Fibroblast of skin of abdomen (primary cell): ENCODE measurements at regions not wholly inside any gene's neighbourhood (a gene's known extent, or its start where the extent isn't known, plus 50 kb on each side); places are given as distances from the start of the nearest gene placed in this dataset.
A peak's percentile ranks its signal among the peaks of the same experiment; 100 is the strongest.
"Not testable (repeated sequence)": the region's sequence is repeated elsewhere in the genome, so short reads cannot be mapped to it uniquely, and the experiment has no call there.

Experiments
- DNase-seq: peaks from one replicate; pipeline ENCODE4 v3.0.0-alpha.2; 2013

- DNase-seq: no peak
Observed at GRCh38 chr5:136738829-136739228, 373.5 kb upstream of the TRPC7 start.

DNA sequence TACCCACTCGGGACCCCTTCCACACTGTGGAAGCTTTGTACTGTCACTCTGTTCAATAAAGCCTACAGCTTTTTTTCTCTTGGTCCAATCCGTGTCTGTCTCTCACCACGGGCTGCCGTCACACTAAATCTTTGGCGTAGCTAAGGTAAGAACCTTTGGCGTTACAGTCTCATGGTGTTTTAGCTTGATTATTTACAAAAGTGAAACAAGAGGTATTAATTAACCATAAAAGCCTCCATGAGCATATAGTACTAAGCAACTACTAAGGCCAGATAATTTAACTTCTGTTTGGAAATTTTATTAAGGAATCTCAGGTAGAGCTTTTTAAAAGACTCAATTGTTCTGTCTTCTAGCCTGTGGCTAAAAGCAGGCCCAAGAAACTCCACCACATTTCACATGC, 370.7 kb upstream of the TRPC7 start:
- DNase-seq: no peak

- not testable (repeated sequence) for DNase-seq
Observed at GRCh38 chr5:136735611-136736010, 370.3 kb upstream of the TRPC7 start.

GRCh38 chr5:136734628-136735027, 369.3 kb upstream of the TRPC7 start:
- DNase-seq: no peak

DNA sequence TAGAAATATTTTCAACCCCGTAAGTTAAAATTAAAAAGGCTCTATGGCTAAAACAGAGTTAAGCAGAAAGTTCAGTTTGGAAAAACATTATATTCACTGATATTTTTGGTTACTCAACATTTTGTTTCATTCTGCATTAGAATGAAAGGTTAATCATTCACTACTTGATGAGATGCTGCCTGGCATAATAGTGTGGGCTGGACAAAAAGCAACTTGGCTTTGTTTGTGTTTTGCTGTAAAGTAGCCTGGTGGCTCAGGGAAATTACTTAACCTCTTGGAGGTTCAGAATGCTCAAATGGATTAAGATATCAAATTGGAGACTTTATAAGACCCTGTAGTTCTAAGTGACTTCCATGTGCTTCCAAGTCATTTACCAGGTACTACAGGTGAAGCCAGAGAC, 367.4 kb upstream of the TRPC7 start:
- no peak for DNase-seq

- peak; percentile 22 for DNase-seq
Observed at GRCh38 chr5:136731241-136731900, 366.0 kb upstream of the TRPC7 start.

- no peak for DNase-seq
Observed at GRCh38 chr5:136730426-136730825, 365.1 kb upstream of the TRPC7 start.

DNA sequence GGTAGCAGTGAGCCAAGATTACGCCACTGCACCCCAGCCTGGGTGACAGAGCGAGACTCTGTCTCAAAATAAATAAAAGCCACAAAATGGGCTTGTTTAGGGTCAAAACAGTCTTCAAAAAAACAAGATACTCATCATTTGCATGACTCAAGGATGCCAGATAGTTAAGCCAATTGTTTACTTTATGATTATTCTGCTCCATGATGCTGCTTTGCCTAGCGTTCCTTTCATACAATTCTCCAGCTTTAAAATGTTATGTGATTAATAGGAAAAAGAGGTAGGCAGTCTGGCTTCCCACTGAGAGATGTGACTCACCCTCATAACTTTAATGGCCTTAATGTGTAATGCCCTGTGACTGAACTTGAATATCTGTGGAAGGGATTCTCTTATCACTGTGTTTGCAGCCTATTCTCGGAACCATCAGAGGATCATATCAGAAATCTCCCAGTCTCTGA, 364.6 kb upstream of the TRPC7 start:
- DNase-seq: peak; percentile 86

GRCh38 chr5:136726506-136726905, 361.2 kb upstream of the TRPC7 start:
- no peak for DNase-seq

- DNase-seq: no peak
Observed at GRCh38 chr5:136724161-136724560, 358.8 kb upstream of the TRPC7 start.

- no peak for DNase-seq
Observed at GRCh38 chr5:136722581-136722980, 357.2 kb upstream of the TRPC7 start.

GRCh38 chr5:136722086-136722485, 356.7 kb upstream of the TRPC7 start:
- no peak for DNase-seq

DNA sequence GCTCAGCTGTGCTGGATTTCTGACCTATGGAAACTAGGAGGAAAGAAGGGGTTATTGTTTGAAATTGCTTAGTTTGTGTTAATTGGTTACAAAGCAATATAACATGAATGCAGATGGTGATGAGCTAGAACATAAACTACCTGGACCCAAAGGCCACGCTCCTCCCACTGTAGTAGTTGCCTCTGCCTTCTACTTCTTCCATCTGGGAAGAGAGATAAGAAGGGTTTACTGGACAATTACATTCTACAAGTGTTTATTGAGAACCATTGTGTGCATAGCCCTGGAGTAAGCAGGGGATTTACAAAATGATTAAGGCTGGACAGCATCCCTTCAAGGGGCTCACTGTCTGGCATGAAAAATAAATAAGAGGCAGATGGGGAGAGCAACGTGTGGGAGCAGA, 355.3 kb upstream of the TRPC7 start:
- DNase-seq: no peak

- no peak for DNase-seq
Observed at GRCh38 chr5:136717917-136718316, 352.6 kb upstream of the TRPC7 start.

DNA sequence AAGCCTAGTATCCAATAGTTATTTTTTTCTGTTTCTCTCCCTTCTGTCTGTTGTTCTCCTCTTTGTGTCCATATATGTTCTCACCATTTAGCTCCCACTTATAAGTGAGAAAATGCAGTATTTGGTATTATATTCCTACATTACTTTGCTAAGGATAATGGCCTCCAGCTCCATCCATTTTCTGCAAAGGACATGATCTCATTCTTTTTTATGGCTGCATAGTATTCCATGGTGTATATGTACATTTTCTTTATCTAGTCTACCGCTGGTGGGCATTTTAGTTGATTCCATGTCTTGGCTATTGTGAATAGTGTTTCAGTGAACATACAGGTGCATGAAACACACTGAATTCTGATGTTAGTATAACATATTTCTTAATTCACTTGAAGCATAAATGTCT, 348.9 kb upstream of the TRPC7 start:
- DNase-seq: no peak

- DNase-seq: no peak
Observed at GRCh38 chr5:136712628-136713027, 347.3 kb upstream of the TRPC7 start.

DNA sequence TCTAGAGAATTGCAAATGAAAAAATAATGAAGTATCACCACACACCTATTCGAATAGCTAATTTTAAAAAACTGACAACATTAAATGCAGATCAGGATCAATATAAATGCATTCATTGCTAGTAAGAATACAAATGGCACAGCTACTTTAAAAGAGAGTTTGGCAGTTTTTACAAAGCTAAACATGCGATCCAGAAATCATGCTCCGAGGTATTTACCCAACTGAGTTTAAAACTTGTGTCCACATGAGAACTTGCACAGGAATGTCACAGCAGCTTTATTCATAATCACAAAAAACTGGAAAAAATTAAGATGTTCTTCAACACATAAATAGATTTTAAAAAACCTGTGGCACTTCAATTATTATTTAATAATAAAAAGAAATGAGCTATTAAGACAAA, 345.5 kb upstream of the TRPC7 start:
- DNase-seq: no peak

- peak; percentile 26 for DNase-seq
Observed at GRCh38 chr5:136703706-136704105, 338.4 kb upstream of the TRPC7 start.

GRCh38 chr5:136703036-136703435, 337.7 kb upstream of the TRPC7 start:
- DNase-seq: no peak

DNA sequence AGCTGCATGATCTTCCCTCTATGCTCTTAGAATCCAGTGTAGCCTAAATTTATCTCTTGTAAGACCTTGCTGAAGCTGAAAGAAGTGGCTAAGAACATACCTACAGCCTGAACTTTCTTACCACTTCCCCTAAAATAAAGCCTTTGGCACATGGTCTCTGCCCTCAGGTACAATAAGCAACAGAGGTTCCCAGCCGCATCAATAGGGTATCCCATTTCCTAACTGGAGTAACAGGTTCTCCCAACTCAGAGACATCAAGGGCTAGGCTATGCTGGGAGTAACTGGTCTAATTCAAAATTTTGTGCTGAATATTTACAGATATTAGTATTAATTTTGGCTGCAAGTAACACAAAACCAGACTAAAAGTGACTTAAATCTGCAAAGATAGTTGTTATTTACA, 335.8 kb upstream of the TRPC7 start:
- DNase-seq: no peak

DNA sequence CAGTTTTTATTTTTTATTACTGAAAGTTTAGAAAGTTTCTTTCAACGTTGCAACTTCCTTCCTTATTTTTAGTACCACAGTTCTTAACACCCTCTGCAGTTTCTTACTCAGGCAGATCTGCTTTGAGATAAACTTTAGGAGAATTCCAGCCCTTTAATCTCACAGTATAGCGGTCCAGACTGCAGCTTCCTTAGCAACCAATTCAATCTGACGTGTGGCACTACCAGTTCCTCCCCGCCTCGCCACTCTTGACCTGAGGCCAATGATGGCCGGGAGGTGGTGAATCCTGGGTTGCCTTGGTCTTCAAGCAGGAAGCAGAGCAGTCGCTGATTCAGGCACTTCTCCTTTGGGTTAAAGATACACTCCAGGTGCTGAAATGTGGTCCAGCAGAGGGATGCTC, 334.3 kb upstream of the TRPC7 start:
- no peak for DNase-seq

DNA sequence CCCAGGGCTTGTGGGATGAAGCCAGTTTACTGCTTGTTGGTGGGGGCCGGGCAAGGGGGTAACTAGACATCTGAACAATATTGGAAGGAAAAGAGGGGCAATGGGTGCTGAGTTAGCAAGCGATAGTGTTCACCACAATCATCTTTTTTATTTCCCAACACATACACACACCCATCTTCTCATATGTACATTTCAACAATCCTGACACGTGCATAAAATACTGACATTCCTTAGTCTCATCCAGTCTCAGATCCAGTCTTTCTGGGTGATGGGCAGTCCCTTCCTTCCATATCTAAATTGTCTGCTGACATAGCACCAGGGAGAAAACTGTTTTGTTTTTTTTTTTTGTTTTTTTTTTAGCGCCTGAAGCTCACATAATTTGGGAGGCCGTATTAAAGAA, 333.6 kb upstream of the TRPC7 start:
- DNase-seq: no peak

DNA sequence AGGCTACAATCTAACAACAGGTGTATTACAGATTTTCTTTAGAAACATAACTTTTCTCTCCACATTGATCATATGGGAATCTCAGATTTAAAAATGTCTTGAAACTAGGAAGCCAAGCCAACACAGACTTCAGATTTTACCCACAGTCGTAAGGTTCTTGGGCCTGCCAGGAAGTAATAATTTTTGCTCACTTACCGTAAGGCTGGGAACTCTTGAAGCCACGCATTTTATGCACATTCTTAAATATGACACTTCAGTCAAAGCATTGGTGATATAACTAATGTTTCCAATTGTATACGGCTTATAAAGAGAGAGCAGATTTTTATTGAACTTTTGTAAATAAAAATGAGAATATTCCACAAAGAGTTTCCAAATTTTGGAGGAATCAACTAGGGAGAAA, 328.9 kb upstream of the TRPC7 start:
- no peak for DNase-seq

GRCh38 chr5:136689552-136689951, 324.2 kb upstream of the TRPC7 start:
- no peak for DNase-seq

DNA sequence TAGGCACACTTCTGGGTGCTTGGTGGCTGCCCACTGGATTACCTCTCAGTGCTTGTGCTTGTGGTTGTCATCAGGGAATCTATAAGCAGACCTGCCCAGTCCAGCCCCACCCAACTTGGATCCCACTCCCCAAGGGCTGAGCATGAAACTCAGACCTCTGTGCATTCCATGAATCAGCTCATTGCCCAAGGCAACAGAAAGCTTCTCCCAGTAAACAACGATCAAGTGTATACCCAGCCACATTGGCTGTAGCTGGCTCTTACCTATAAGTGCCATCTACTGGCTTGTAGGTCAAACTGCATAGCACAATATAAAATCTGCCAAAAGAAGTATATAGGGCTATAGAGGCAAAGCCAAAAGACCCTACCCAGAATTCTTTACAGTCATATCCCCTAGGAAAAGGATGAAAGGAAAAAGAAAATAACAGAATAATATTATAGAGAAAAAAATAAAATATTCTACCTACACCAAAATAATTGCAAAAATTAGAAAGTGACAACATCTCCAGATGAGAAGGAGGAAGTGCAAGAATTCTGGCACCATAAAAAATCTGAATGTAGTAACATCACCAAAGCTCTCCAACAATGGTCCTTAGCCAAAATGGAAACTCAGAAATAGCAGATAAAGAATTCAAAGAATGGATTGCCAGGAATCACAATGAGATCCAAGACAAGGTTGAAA, 321.0 kb upstream of the TRPC7 start:
- peak; percentile 29 for DNase-seq
